HCT116 (cell line): ENCODE measurements at regions not wholly inside any gene's neighbourhood (a gene's known extent, or its start where the extent isn't known, plus 50 kb on each side); places are given as distances from the start of the nearest gene placed in this dataset.

Experiments
- CBX3 ChIP-seq: IDR thresholded peaks from 2 replicates; pipeline ENCODE4 v1.6.1; 2012; ENCODE audit warnings: low read depth
- EGR1 ChIP-seq: IDR thresholded peaks from 2 replicates; pipeline ENCODE4 v1.6.1; 2012; ENCODE audit warnings: low read depth
- TF ChIP-seq, protein P1 (sequence below), 3 experiments: fragments of 200-600 bp in 1 of 3; sonication (generic) in 1 of 3; IDR thresholded peaks in 2 of 3; conservative IDR thresholded peaks in 1 of 3; 2 replicates each; pipeline ENCODE4 v1.5.1; 2012 to 2017; ENCODE audit warnings: low read depth in 2 of 3, low read length in 2 of 3, antibody characterized with exemption in 1 of 3, borderline replicate concordance in 1 of 3, control low read depth in 1 of 3, mild to moderate bottlenecking in 1 of 3, mixed read lengths in 1 of 3, mixed run types in 1 of 3, moderate library complexity in 1 of 3; ENCODE audit not compliant: insufficient read depth in 1 of 3
- TF ChIP-seq, protein P2 (sequence below): IDR thresholded peaks from 2 replicates; pipeline ENCODE4 v1.6.1; 2011; ENCODE audit warnings: mild to moderate bottlenecking, low read length, moderate library complexity; ENCODE audit not compliant: insufficient replicate concordance; ENCODE audit errors: extremely low read depth
- TF ChIP-seq, protein P3 (sequence below): IDR thresholded peaks from 2 replicates; pipeline ENCODE4 v1.6.1; 2012

DNA sequence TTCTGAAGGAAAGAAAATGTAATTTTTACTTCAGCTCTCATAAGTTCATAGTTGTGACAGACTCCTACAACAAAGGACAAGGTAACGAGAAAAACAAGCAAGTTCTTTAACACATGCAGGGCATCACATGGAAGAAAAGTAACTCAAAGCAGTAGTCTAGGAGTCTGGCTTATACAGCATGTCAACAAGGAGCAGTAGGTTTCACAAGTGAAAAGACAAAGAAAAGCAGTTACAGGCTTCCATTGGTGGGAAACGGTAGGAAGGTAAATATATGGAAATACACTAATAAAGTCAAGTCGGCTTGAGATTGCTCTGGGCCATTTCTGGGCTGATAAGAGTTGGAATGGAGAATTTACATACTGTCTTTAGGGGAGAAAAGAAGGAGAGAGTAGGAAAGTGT is 228.4 kb upstream of the ZFP42 start:
- TF ChIP-seq CBX3 (no peak), EGR1 (no peak)
- TF ChIP-seq, protein P1, sequence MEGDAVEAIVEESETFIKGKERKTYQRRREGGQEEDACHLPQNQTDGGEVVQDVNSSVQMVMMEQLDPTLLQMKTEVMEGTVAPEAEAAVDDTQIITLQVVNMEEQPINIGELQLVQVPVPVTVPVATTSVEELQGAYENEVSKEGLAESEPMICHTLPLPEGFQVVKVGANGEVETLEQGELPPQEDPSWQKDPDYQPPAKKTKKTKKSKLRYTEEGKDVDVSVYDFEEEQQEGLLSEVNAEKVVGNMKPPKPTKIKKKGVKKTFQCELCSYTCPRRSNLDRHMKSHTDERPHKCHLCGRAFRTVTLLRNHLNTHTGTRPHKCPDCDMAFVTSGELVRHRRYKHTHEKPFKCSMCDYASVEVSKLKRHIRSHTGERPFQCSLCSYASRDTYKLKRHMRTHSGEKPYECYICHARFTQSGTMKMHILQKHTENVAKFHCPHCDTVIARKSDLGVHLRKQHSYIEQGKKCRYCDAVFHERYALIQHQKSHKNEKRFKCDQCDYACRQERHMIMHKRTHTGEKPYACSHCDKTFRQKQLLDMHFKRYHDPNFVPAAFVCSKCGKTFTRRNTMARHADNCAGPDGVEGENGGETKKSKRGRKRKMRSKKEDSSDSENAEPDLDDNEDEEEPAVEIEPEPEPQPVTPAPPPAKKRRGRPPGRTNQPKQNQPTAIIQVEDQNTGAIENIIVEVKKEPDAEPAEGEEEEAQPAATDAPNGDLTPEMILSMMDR (IDR thresholded peaks at IDR 0.05 in 2 of 3, conservative IDR thresholded peaks at IDR 0.05 in 1 of 3; ENCODE audit: borderline replicate concordance in 1 of 3, insufficient read depth in 1 of 3, low read depth in 2 of 3, low read length in 2 of 3) = no peak
- TF ChIP-seq, protein P2, sequence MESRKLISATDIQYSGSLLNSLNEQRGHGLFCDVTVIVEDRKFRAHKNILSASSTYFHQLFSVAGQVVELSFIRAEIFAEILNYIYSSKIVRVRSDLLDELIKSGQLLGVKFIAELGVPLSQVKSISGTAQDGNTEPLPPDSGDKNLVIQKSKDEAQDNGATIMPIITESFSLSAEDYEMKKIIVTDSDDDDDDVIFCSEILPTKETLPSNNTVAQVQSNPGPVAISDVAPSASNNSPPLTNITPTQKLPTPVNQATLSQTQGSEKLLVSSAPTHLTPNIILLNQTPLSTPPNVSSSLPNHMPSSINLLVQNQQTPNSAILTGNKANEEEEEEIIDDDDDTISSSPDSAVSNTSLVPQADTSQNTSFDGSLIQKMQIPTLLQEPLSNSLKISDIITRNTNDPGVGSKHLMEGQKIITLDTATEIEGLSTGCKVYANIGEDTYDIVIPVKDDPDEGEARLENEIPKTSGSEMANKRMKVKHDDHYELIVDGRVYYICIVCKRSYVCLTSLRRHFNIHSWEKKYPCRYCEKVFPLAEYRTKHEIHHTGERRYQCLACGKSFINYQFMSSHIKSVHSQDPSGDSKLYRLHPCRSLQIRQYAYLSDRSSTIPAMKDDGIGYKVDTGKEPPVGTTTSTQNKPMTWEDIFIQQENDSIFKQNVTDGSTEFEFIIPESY = no peak
- TF ChIP-seq, protein P3, sequence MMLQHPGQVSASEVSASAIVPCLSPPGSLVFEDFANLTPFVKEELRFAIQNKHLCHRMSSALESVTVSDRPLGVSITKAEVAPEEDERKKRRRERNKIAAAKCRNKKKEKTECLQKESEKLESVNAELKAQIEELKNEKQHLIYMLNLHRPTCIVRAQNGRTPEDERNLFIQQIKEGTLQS = no peak
